Calu3 (cell line): ENCODE measurements at regions not wholly inside any gene's neighbourhood (a gene's known extent, or its start where the extent isn't known, plus 50 kb on each side); places are given as distances from the start of the nearest gene placed in this dataset.

Source experiments
- BruUV-seq: library from RNA; stranded (reverse); fragments of 400-500 nt; replicated peaks from 2 replicates; lab custom pipeline; 2021; lab: Mats Ljungman, UMichigan
- CTCF ChIA-PET: fragments of 300-600 bp; sonication (Branson Sonifier 250); formaldehyde crosslinking; loops from one replicate; lab custom pipeline; 2022; ENCODE audit warnings: antibody characterized with exemption; lab: Charles Lee
- DNase-seq: peaks from one replicate; pipeline ENCODE4 v3.0.0; 2022
- H3K27ac Mint-ChIP-seq: one replicate; pipeline ENCODE4 v1.8.0; 2022; ENCODE audit warnings: mixed read lengths; ENCODE audit not compliant: unreplicated experiment
- H3K27me3 Mint-ChIP-seq: one replicate; pipeline ENCODE4 v1.8.0; 2022; ENCODE audit warnings: mixed read lengths; ENCODE audit not compliant: unreplicated experiment
- H3K36me3 Mint-ChIP-seq: one replicate; pipeline ENCODE4 v1.8.0; 2022; ENCODE audit warnings: mild to moderate bottlenecking, moderate library complexity, mixed read lengths; ENCODE audit not compliant: insufficient read depth, unreplicated experiment
- H3K4me1 Mint-ChIP-seq: one replicate; pipeline ENCODE4 v1.8.0; 2022; ENCODE audit warnings: mild to moderate bottlenecking, low read depth, mixed read lengths; ENCODE audit not compliant: unreplicated experiment
- H3K4me3 Mint-ChIP-seq: one replicate; pipeline ENCODE4 v1.8.0; 2022; ENCODE audit warnings: mild to moderate bottlenecking, low read depth, moderate library complexity, mixed read lengths; ENCODE audit not compliant: unreplicated experiment
- H3K9me3 Mint-ChIP-seq: one replicate; pipeline ENCODE4 v1.8.0; 2022; ENCODE audit warnings: low read depth, mixed read lengths; ENCODE audit not compliant: unreplicated experiment
- CTCF ChIP-seq: fragments of 200-600 bp; IDR thresholded peaks from one replicate; pipeline ENCODE4 v1.8.0; 2022; ENCODE audit warnings: antibody characterized with exemption; ENCODE audit not compliant: unreplicated experiment
- intact Hi-C: fragments of 100-400 bp; cut with micrococcal nuclease; formaldehyde crosslinking; loops from one replicate; pipeline ENCODE4 v1.10.0; 2022; ENCODE audit not compliant: unreplicated experiment

GRCh38 chr20:39894067-39894466 lies 795.0 kb downstream of the MAFB start:
- no peak for DNase-seq
- H3K4me3 Mint-ChIP-seq = no peak overlapping the region
- no TSS peak for BruUV-seq
- peaks cover 17% of the 10 kb centered on the region for H3K9me3 Mint-ChIP-seq
- no peak overlapping the region for H3K27ac Mint-ChIP-seq
- H3K27me3 Mint-ChIP-seq = no peaks in the 10 kb centered on the region
- no peak for TF ChIP-seq CTCF
- no peaks in the 10 kb centered on the region for H3K36me3 Mint-ChIP-seq
- CTCF ChIA-PET = no interaction called here
- intact Hi-C loops = no loop called here
- no peaks in the 10 kb centered on the region for H3K4me1 Mint-ChIP-seq

GRCh38 chr20:39893003-39893685 lies 795.9 kb downstream of the MAFB start:
- Mint-ChIP-seq H3K27ac (no peak overlapping the region), H3K27me3 (no peaks in the 10 kb centered on the region), H3K36me3 (no peaks in the 10 kb centered on the region), H3K9me3 (peaks cover 14% of the 10 kb centered on the region), H3K4me1 (no peaks in the 10 kb centered on the region), H3K4me3 (no peak overlapping the region)
- CTCF ChIA-PET = no interaction called here
- BruUV-seq = no TSS peak
- intact Hi-C loops = no loop called here
- TF ChIP-seq CTCF = no peak
- DNase-seq = no peak

- BruUV-seq = no TSS peak
- H3K4me1 Mint-ChIP-seq = no peaks in the 10 kb centered on the region
- no peaks in the 10 kb centered on the region for H3K27me3 Mint-ChIP-seq
- no peaks in the 10 kb centered on the region for H3K36me3 Mint-ChIP-seq
- DNase-seq = no peak
- no peak for TF ChIP-seq CTCF
- no peak overlapping the region for H3K27ac Mint-ChIP-seq
- CTCF ChIA-PET = no interaction called here
- no peak overlapping the region for H3K4me3 Mint-ChIP-seq
- H3K9me3 Mint-ChIP-seq = peaks cover 13% of the 10 kb centered on the region
- intact Hi-C loops = no loop called here
These were observed 798.3 kb downstream of the MAFB start for GRCh38 chr20:39890697-39891096.

GRCh38 chr20:39888310-39888709 lies 800.7 kb downstream of the MAFB start:
- H3K27me3 Mint-ChIP-seq = no peaks in the 10 kb centered on the region
- DNase-seq = no peak
- CTCF ChIA-PET = no interaction called here
- H3K4me1 Mint-ChIP-seq = no peaks in the 10 kb centered on the region
- no peaks in the 10 kb centered on the region for H3K36me3 Mint-ChIP-seq
- no TSS peak for BruUV-seq
- H3K9me3 Mint-ChIP-seq = peaks cover 7% of the 10 kb centered on the region
- TF ChIP-seq CTCF = no peak
- no peak overlapping the region for H3K27ac Mint-ChIP-seq
- intact Hi-C loops = loop anchor here (10.0 kb wide), 1 partner anchor 774 kb away; no protein-coding TSS in a partner anchor
- H3K4me3 Mint-ChIP-seq = no peak overlapping the region
